ENCODE measurements at regions not wholly inside any gene's neighbourhood (a gene's known extent, or its start where the extent isn't known, plus 50 kb on each side); places are given as distances from the start of the nearest gene placed in this dataset.

DNA sequence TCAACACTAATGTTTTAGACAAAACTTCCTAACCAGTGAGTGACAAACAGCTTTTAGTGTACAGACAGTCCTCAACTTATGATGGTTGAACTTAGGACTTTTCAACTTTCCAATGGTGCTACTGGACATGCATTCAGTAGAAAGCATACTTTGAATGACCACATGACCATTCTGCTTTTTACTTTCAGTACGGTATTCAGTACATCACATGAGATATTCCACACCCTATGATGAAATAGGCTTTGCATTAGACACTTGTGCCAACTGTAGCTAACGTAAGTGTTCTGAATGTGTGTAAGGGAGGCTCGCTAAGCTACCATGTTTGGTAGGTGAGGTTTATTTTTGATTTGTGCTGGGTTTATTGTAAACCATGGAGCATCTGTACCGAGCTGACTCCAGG is 113.7 kb downstream of the WNT7A start:
- H3K9me3 Mint-ChIP-seq: no peaks in the 10 kb centered on the region; the same call in 1 of the 2 replicates
- no peak overlapping the region for H3K4me3 Mint-ChIP-seq
- peaks cover 11% of the 10 kb centered on the region for H3K27me3 Mint-ChIP-seq (ENCODE audit: insufficient read depth)
- no peaks in the 10 kb centered on the region for H3K36me3 Mint-ChIP-seq (ENCODE audit: low read depth)
- TF ChIP-seq, protein P1, sequence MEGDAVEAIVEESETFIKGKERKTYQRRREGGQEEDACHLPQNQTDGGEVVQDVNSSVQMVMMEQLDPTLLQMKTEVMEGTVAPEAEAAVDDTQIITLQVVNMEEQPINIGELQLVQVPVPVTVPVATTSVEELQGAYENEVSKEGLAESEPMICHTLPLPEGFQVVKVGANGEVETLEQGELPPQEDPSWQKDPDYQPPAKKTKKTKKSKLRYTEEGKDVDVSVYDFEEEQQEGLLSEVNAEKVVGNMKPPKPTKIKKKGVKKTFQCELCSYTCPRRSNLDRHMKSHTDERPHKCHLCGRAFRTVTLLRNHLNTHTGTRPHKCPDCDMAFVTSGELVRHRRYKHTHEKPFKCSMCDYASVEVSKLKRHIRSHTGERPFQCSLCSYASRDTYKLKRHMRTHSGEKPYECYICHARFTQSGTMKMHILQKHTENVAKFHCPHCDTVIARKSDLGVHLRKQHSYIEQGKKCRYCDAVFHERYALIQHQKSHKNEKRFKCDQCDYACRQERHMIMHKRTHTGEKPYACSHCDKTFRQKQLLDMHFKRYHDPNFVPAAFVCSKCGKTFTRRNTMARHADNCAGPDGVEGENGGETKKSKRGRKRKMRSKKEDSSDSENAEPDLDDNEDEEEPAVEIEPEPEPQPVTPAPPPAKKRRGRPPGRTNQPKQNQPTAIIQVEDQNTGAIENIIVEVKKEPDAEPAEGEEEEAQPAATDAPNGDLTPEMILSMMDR (IDR thresholded peaks at IDR 0.05): no peak
- no peaks in the 10 kb centered on the region for H3K4me1 Mint-ChIP-seq (ENCODE audit: low read depth)
- no peak overlapping the region for H3K27ac Mint-ChIP-seq
- DNase-seq: no peak

DNA sequence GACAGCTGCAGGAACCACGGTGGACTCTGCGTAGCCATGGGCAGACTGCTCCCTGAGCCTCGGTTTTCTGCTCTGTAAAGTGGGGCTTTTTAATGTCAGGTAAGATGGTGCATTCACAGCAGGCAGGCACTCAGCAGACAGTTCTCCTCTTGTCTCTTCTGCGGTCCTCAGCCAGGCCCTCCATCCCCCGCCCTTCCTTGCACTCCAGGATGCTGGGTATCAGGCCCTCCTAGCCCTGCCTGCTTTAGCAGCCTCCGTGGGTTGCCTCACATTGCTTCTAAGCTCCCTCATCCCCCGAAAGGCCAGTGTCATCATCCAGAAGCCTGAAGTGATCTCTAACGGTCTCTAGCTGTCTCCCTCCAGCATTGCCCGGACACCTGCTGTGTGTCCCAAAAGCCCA is 115.7 kb downstream of the WNT7A start:
- TF ChIP-seq, protein P1 (IDR thresholded peaks at IDR 0.05): no peak
- H3K4me3 Mint-ChIP-seq: no peak overlapping the region
- H3K27me3 Mint-ChIP-seq (ENCODE audit: insufficient read depth): peaks cover 5% of the 10 kb centered on the region
- no peak overlapping the region for H3K27ac Mint-ChIP-seq
- no peaks in the 10 kb centered on the region; the same call in 1 of the 2 replicates for H3K9me3 Mint-ChIP-seq
- H3K4me1 Mint-ChIP-seq (ENCODE audit: low read depth): no peaks in the 10 kb centered on the region
- DNase-seq: no peak
- no peaks in the 10 kb centered on the region for H3K36me3 Mint-ChIP-seq (ENCODE audit: low read depth)

DNA sequence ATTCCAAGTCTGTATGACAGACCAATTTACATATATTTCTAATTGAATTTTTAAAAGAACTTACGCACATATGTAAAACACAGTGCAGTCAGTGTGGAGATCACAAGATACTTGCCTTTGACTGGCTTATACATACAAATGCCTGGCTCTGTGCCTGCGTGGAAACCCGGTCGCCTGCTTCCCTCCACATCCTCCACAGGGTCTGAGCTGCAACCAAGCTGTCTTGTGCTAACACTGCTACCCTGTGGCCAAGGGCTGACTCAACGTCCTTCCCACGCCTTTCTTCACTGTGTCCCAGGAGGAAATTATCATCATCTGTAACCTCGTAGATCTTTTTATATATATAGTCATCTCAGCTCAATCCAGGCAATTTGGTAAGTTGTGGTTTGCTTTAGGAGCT is 117.0 kb downstream of the WNT7A start:
- H3K27me3 Mint-ChIP-seq (ENCODE audit: insufficient read depth): peaks cover 4% of the 10 kb centered on the region
- H3K9me3 Mint-ChIP-seq: no peaks in the 10 kb centered on the region; the same call in 1 of the 2 replicates
- no peak for DNase-seq
- TF ChIP-seq, protein P1 (IDR thresholded peaks at IDR 0.05): no peak
- no peaks in the 10 kb centered on the region for H3K36me3 Mint-ChIP-seq (ENCODE audit: low read depth)
- no peak overlapping the region for H3K4me3 Mint-ChIP-seq
- no peak overlapping the region for H3K27ac Mint-ChIP-seq
- no peaks in the 10 kb centered on the region for H3K4me1 Mint-ChIP-seq (ENCODE audit: low read depth)

DNA sequence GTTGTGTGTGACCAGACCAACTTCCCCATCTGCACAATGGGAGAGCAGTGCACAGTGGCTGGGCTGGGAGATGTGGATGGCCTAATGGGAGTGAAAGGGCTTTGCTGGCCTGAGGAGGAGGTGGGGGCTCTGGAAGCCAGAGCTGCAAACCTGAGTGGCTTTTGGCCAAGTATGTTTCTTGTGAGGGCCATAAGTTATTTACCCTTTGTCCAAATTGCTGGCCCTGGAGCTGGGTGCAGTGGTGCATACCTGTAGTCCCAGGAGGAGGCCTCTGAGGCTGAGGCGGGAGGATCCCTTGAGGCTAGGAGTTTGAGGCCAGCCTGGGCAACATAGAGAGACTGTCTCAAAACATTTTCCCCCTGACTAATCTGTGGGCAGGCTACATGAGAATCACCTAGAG is 129.1 kb downstream of the WNT7A start:
- Mint-ChIP-seq H3K9me3 (no peaks in the 10 kb centered on the region), H3K27me3 (ENCODE audit: insufficient read depth) (peaks cover 8% of the 10 kb centered on the region), H3K36me3 (ENCODE audit: low read depth) (no peaks in the 10 kb centered on the region), H3K4me1 (ENCODE audit: low read depth) (no peaks in the 10 kb centered on the region), H3K27ac (no peak overlapping the region), H3K4me3 (no peak overlapping the region)
- no peak for DNase-seq
- TF ChIP-seq, protein P1 (IDR thresholded peaks at IDR 0.05): no peak

DNA sequence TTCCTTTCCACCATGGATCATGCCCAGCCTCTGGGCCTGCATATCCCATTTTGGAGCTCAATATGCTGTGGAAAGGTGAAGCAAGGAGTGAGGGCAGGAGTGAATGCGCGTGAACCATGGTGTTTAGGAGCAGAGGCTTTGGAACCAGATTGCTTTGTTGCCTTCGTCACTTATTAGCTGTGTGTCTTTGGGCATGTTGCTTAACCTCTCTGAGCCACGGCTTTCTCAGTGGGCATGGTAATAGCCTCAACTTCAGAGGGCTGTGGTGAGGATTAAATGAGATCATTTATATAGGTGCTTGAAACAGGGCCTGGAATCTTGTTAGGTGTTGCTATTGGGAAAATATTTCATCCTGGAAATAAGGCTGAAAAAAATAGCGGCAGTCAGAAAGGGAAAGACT is 129.7 kb downstream of the WNT7A start:
- H3K9me3 Mint-ChIP-seq: no peaks in the 10 kb centered on the region
- H3K27me3 Mint-ChIP-seq (ENCODE audit: insufficient read depth): peaks cover 8% of the 10 kb centered on the region
- no peak for DNase-seq
- H3K4me1 Mint-ChIP-seq (ENCODE audit: low read depth): no peaks in the 10 kb centered on the region
- no peaks in the 10 kb centered on the region for H3K36me3 Mint-ChIP-seq (ENCODE audit: low read depth)
- no peak overlapping the region for H3K4me3 Mint-ChIP-seq
- H3K27ac Mint-ChIP-seq: no peak overlapping the region
- TF ChIP-seq, protein P1 (IDR thresholded peaks at IDR 0.05): no peak

Data from HFFc6 (cell line).